ENCODE measurements at regions not wholly inside any gene's neighbourhood (a gene's known extent, or its start where the extent isn't known, plus 50 kb on each side); places are given as distances from the start of the nearest gene placed in this dataset.

DNA sequence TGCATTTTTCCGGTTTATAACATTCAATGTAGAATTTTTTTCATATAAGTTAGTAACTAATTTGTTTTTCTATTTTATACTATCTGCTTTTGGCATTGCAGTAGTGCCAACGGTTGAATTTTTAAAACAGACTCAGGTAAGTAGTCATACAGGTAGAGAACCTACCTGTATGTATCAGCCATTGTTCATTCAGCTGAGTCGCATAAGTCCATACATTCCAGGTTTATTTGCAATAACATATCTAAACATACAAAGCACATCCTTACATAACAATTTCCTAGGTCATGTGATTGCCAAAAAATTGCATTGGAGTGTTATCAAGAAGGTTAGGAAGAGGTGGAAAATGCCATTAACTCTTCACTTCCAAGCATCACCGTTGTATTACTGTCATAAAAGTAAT lies 1059.3 kb upstream of the CNTN5 start:
- BruUV-seq (replicated peaks), result no TSS peak
- Histone ChIP-seq H3K27ac (ENCODE audit: insufficient read depth, low read depth, low read length) (no peak overlapping the region), H3K9me1 (replicated peaks; ENCODE audit: control insufficient read depth, extremely low read depth, insufficient read depth, low read length) (no peaks in the 10 kb centered on the region)

DNA sequence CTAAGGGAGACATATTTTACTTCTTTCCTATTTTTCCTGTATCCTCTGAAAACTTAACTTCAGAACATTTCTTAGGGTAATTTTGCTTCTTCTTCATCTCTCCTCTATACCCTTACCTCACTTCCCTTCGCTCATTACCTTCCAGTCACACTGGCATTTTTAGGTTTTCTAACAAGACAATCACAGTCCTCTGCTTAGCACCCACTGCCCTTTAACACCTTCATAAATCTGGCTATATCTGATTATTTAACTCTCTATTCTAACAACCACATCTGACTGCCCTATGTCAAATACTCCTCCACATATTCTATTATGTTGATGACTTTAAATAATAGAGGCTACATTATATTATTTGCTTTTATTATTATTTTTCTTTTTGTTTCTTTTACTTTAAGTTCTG lies 1058.0 kb upstream of the CNTN5 start:
- BruUV-seq (replicated peaks), result no TSS peak
- CTCF ChIA-PET, result no interaction called here
- no peak for DNase-seq (ENCODE audit: low read depth, low spot score)

More for the DNA sequence above, 1059.3 kb upstream of the CNTN5 start:
- ChIA-PET CTCF (no interaction called here), POLR2A (no interaction called here)
- no peak overlapping the region for H3K4me3 ChIP-seq (replicated peaks in 1 of 3; ENCODE audit: insufficient read depth in 1 of 3, low read depth in 1 of 3, low read length in 3 of 3)
- H3K36me3 ChIP-seq (ENCODE audit: control insufficient read depth in 2 of 2, extremely low read depth in 1 of 2, insufficient read depth in 2 of 2, low read length in 2 of 2), result no peaks in the 10 kb centered on the region
- intact Hi-C loops (cut with micrococcal nuclease) (loop anchor here (10.0 kb wide), 1 partner anchor 227 kb away; no protein-coding TSS in a partner anchor), dilution Hi-C loops (cut with MboI; ENCODE audit: extremely low pct_ligation_motif_present, low sequenced_read_pairs) (no loop called here)
- H3K27me3 ChIP-seq (ENCODE audit: control insufficient read depth in 2 of 2, insufficient read depth in 2 of 2, low read length in 2 of 2), result no peaks in the 10 kb centered on the region
- peaks cover 17% of the 10 kb centered on the region for H3K4me1 ChIP-seq (ENCODE audit: control insufficient read depth, extremely low read depth, insufficient read depth, low read length)
- no peak for TF ChIP-seq JUN (IDR thresholded peaks at IDR 0.05; ENCODE audit: borderline replicate concordance, insufficient read depth, insufficient read length, low read depth)
- no peak for TF ChIP-seq MYC (IDR thresholded peaks at IDR 0.05; ENCODE audit: low read depth, low read length)
- TF ChIP-seq, protein P1, sequence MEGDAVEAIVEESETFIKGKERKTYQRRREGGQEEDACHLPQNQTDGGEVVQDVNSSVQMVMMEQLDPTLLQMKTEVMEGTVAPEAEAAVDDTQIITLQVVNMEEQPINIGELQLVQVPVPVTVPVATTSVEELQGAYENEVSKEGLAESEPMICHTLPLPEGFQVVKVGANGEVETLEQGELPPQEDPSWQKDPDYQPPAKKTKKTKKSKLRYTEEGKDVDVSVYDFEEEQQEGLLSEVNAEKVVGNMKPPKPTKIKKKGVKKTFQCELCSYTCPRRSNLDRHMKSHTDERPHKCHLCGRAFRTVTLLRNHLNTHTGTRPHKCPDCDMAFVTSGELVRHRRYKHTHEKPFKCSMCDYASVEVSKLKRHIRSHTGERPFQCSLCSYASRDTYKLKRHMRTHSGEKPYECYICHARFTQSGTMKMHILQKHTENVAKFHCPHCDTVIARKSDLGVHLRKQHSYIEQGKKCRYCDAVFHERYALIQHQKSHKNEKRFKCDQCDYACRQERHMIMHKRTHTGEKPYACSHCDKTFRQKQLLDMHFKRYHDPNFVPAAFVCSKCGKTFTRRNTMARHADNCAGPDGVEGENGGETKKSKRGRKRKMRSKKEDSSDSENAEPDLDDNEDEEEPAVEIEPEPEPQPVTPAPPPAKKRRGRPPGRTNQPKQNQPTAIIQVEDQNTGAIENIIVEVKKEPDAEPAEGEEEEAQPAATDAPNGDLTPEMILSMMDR (IDR thresholded peaks at IDR 0.05; ENCODE audit: extremely low read depth in 1 of 2, insufficient read depth in 1 of 2, low read depth in 1 of 2, low read length in 2 of 2), result no peak
- H3K9me3 ChIP-seq (replicated peaks; ENCODE audit: control insufficient read depth, insufficient read depth, low read length), result no peaks in the 10 kb centered on the region
- no peak overlapping the region for H2AFZ ChIP-seq (ENCODE audit: low read depth, low read length)
- no peaks in the 10 kb centered on the region for H4K20me1 ChIP-seq (replicated peaks; ENCODE audit: control insufficient read depth, extremely low read depth, insufficient read depth, low read length)
- H3K4me2 ChIP-seq (ENCODE audit: insufficient read depth, low read length), result no peak overlapping the region
- FAIRE-seq, result no peak
- H3K9ac ChIP-seq (replicated peaks; ENCODE audit: extremely low read depth, insufficient read depth, low read length), result no peak overlapping the region
- no peak for DNase-seq (ENCODE audit: low read depth, low spot score)
- H3K79me2 ChIP-seq (ENCODE audit: control insufficient read depth, insufficient read depth, low read length), result no peaks in the 10 kb centered on the region

More for the DNA sequence above, 1058.0 kb upstream of the CNTN5 start:
- H4K20me1 ChIP-seq (replicated peaks; ENCODE audit: control insufficient read depth, extremely low read depth, insufficient read depth, low read length), result no peaks in the 10 kb centered on the region
- no peak for FAIRE-seq
- H2AFZ ChIP-seq (ENCODE audit: low read depth, low read length), result no peak overlapping the region
- intact Hi-C loops (cut with micrococcal nuclease) (loop anchor here (10.0 kb wide), 1 partner anchor 228 kb away; no protein-coding TSS in a partner anchor), dilution Hi-C loops (cut with MboI; ENCODE audit: extremely low pct_ligation_motif_present, low sequenced_read_pairs) (no loop called here)
- H3K79me2 ChIP-seq (ENCODE audit: control insufficient read depth, insufficient read depth, low read length), result no peaks in the 10 kb centered on the region
- no peak overlapping the region for H3K4me2 ChIP-seq (ENCODE audit: insufficient read depth, low read length)
- H3K27me3 ChIP-seq (ENCODE audit: control insufficient read depth in 2 of 2, insufficient read depth in 2 of 2, low read length in 2 of 2), result no peaks in the 10 kb centered on the region
- H3K27ac ChIP-seq (ENCODE audit: insufficient read depth, low read depth, low read length), result no peak overlapping the region
- H3K9me1 ChIP-seq (replicated peaks; ENCODE audit: control insufficient read depth, extremely low read depth, insufficient read depth, low read length), result no peaks in the 10 kb centered on the region
- H3K9ac ChIP-seq (replicated peaks; ENCODE audit: extremely low read depth, insufficient read depth, low read length), result no peak overlapping the region
- no peaks in the 10 kb centered on the region for H3K36me3 ChIP-seq (ENCODE audit: control insufficient read depth in 2 of 2, extremely low read depth in 1 of 2, insufficient read depth in 2 of 2, low read length in 2 of 2)
- POLR2A ChIA-PET, result no interaction called here
- H3K4me1 ChIP-seq (ENCODE audit: control insufficient read depth, extremely low read depth, insufficient read depth, low read length), result peaks cover 22% of the 10 kb centered on the region
- TF ChIP-seq FOS (IDR thresholded peaks at IDR 0.05; ENCODE audit: borderline replicate concordance, insufficient read depth, low read length) (no peak), POLR2AphosphoS5 (IDR thresholded peaks at IDR 0.05; ENCODE audit: insufficient read depth, low read depth, low read length) (no peak), GATA2 (IDR thresholded peaks at IDR 0.05; ENCODE audit: insufficient read depth, insufficient read length, low read depth, low read length) (no peak), JUN (IDR thresholded peaks at IDR 0.05; ENCODE audit: borderline replicate concordance, insufficient read depth, insufficient read length, low read depth) (no peak), MYC (IDR thresholded peaks at IDR 0.05; ENCODE audit: low read depth, low read length) (no peak), POLR2A (IDR thresholded peaks at IDR 0.05; ENCODE audit: low read depth, low read length) (no peak), EZH2 (IDR thresholded peaks at IDR 0.05; ENCODE audit: borderline replicate concordance, low read depth, low read length, severe bottlenecking) (no peak)
- TF ChIP-seq, protein P2, sequence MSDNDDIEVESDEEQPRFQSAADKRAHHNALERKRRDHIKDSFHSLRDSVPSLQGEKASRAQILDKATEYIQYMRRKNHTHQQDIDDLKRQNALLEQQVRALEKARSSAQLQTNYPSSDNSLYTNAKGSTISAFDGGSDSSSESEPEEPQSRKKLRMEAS (IDR thresholded peaks at IDR 0.05; ENCODE audit: insufficient read depth, insufficient read length), result no peak
- TF ChIP-seq, protein P1 (IDR thresholded peaks at IDR 0.05; ENCODE audit: extremely low read depth in 1 of 2, insufficient read depth in 1 of 2, low read depth in 1 of 2, low read length in 2 of 2), result no peak
- no peaks in the 10 kb centered on the region for H3K9me3 ChIP-seq (replicated peaks; ENCODE audit: control insufficient read depth, insufficient read depth, low read length)
- H3K4me3 ChIP-seq (replicated peaks in 1 of 3; ENCODE audit: insufficient read depth in 1 of 3, low read depth in 1 of 3, low read length in 3 of 3), result no peak overlapping the region

Measured in endothelial cell of umbilical vein (primary cell).